Kidney (tissue), 13 donors: ENCODE measurements at regions not wholly inside any gene's neighbourhood (a gene's known extent, or its start where the extent isn't known, plus 50 kb on each side); places are given as distances from the start of the nearest gene placed in this dataset.

ENCODE experiments used
- DNase-seq, 5 donors: peaks; one replicate each; pipeline ENCODE4 v3.0.0-alpha.2; 2013 to 2020
- FAIRE-seq: peaks from 2 replicates; lab custom pipeline; 2012; peaks lifted over from hg19 to GRCh38; lab: Jason Lieb, UNC
- H3K27ac ChIP-seq, 2 donors: one replicate each; pipeline ENCODE4 v1.7.0; 2013; ENCODE audit warnings: low read depth in 2 of 2, low read length in 2 of 2, inconsistent platforms in 1 of 2
- H3K27me3 ChIP-seq: one replicate; pipeline ENCODE4 v1.7.1; 2013; ENCODE audit warnings: low read length, inconsistent platforms; ENCODE audit not compliant: control insufficient read depth, insufficient read depth
- H3K36me3 ChIP-seq, 3 donors: one replicate each; pipeline versions ENCODE4 v1.7.0 to v1.7.1; 2013; ENCODE audit warnings: low read length in 3 of 3, control low read depth in 1 of 3, inconsistent platforms in 1 of 3; ENCODE audit not compliant: insufficient read depth in 3 of 3, control insufficient read depth in 2 of 3
- H3K4me1 ChIP-seq, 3 donors: one replicate each; pipeline versions ENCODE4 v1.7.0 to v1.7.1; 2013; ENCODE audit warnings: low read length in 3 of 3, inconsistent platforms in 1 of 3, low read depth in 1 of 3; ENCODE audit not compliant: control insufficient read depth in 2 of 3, insufficient read depth in 2 of 3
- H3K4me3 ChIP-seq, 3 donors: one replicate each; pipeline versions ENCODE4 v1.7.0 to v1.8.1; 2013; ENCODE audit warnings: low read length in 3 of 3, control low read depth in 1 of 3, inconsistent platforms in 1 of 3
- H3K9ac ChIP-seq, 3 donors: one replicate each; pipeline versions ENCODE4 v1.7.0 to v1.7.1; 2013; ENCODE audit warnings: low read length in 3 of 3, control low read depth in 1 of 3, inconsistent platforms in 1 of 3
- H3K9me3 ChIP-seq, 3 donors: one replicate each; pipeline versions ENCODE4 v1.7.0 to v1.7.1; 2013; ENCODE audit warnings: low read length in 3 of 3, control low read depth in 1 of 3, inconsistent platforms in 1 of 3; ENCODE audit not compliant: control insufficient read depth in 2 of 3, insufficient read depth in 1 of 3
- intact Hi-C: fragments of 100-400 bp; cut with DNase I; formaldehyde crosslinking; loops from one replicate; pipeline ENCODE4 v1.11.1; 2022
- TF ChIP-seq, protein P1 (sequence below): IDR thresholded peaks from 3 replicates; pipeline ENCODE4 v1.5.1; 2012; ENCODE audit warnings: mild to moderate bottlenecking, moderate library complexity, borderline replicate concordance; ENCODE audit not compliant: insufficient read depth; ENCODE audit errors: extremely low read depth
- donor health status: control.
- donor health status: control.
- donor health status: control.
- donor health status: control.
- donor health status: control.
- donor health status: DM: yes; HTN: yes; CAD: no.
- donor health status: Normal renal cell carcinoma (clear cell type).

DNA sequence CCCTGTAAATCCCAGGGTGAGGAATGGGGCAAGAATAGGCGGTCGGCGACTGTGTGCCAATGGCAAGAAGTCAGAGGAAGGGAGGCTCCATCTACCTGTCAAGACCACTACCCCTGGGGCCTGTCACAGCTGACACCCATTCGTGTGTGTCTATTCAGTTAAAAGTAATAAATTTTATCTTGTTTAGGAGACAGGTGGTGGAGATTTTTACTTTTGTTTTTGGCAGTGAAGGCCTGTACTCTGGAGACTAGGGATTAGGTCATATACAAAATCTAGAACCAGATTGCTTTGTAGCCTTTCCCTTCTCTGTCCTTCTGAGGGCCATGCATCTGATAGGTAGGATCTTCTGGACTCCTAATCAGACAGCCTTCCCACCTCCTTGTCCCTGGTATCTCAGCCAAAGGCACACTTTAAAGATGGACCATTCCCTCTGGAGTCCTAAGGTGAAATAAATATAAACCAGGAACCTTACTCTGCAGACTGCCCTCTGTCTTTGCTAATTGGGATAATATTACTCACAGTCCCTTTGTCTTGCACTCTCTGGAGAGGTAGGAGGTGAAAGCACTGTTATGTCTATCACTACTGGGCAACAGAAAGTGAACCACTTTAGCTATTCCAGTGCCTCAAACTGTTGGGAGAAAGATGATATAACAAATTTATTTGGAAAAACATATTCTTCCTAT, 213.2 kb upstream of the ACTBL2 start:
- Histone ChIP-seq H3K27ac (no peak overlapping the region), H3K36me3 (no peaks in the 10 kb centered on the region), H3K9ac (no peak overlapping the region), H3K4me3 (no peak overlapping the region), H3K27me3 (no peaks in the 10 kb centered on the region), H3K9me3 (no peaks in the 10 kb centered on the region), H3K4me1 (no peaks in the 10 kb centered on the region)
- TF ChIP-seq, protein P1, sequence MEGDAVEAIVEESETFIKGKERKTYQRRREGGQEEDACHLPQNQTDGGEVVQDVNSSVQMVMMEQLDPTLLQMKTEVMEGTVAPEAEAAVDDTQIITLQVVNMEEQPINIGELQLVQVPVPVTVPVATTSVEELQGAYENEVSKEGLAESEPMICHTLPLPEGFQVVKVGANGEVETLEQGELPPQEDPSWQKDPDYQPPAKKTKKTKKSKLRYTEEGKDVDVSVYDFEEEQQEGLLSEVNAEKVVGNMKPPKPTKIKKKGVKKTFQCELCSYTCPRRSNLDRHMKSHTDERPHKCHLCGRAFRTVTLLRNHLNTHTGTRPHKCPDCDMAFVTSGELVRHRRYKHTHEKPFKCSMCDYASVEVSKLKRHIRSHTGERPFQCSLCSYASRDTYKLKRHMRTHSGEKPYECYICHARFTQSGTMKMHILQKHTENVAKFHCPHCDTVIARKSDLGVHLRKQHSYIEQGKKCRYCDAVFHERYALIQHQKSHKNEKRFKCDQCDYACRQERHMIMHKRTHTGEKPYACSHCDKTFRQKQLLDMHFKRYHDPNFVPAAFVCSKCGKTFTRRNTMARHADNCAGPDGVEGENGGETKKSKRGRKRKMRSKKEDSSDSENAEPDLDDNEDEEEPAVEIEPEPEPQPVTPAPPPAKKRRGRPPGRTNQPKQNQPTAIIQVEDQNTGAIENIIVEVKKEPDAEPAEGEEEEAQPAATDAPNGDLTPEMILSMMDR = no peak
- FAIRE-seq = no peak
- intact Hi-C loops = no loop called here
- no peak for DNase-seq

DNA sequence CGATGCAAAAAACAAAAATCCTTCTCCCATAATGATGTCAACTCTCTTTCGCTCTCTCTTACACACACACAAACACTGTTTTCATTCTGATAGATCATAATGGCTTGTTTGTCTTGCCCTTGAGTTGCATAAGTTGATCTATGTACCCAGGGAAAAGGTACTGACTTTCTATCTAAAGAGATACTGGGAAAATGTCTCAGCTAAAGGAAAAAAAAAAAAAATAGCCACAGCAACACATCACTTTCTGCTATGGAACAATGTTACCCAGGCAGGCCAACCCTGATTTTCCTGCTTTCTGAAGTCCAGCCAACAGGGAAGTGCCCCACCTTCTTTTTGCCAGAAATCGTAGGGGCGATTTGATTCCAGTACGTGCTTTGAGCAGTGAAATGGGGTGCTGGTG, 212.6 kb upstream of the ACTBL2 start:
- Histone ChIP-seq H3K9ac (no peak overlapping the region), H3K27me3 (no peaks in the 10 kb centered on the region), H3K36me3 (no peaks in the 10 kb centered on the region), H3K9me3 (no peaks in the 10 kb centered on the region), H3K4me1 (no peaks in the 10 kb centered on the region), H3K4me3 (no peak overlapping the region), H3K27ac (no peak overlapping the region)
- TF ChIP-seq, protein P1 = no peak
- DNase-seq (no peak), FAIRE-seq (no peak)
- intact Hi-C loops = no loop called here

DNA sequence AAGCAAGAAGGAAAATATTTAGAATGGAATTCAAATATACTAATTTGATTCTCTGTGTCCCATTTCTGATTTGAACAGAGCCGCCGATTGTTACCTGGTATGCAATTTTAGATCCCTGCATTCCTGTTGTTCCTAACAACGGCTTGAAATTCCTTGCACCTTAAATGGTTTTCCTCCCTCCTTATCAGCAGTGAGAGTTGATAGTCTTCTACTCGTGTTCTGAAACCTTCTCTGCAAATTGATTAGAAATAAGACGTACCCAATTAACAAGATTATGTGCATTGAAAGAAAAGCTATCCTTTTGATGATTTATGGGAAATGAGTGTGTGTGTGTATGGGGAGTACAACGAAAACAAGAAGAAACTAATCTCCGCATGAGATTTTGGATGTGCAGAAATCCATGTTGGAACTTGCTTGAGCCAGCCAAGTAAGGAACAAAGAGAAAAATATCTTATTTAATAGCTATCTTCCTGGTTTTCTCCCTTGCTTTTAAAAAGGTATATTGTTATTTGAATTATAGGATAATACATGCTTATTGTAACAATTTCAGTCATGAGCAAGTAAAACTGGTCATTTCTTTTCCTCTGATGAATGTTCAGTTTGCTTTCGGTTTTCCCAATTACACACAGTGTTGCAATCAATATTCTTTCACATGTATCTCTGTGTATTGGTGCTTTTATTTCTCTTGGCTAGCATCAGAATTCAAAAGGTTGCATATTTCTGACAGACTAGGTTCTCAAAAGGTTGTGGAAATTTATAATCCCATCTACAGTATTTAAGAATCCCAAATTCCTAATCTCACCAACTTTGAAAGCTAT, 211.1 kb upstream of the ACTBL2 start:
- no peak overlapping the region for H3K27ac ChIP-seq
- H3K4me1 ChIP-seq = no peaks in the 10 kb centered on the region
- no peak overlapping the region for H3K4me3 ChIP-seq
- H3K9ac ChIP-seq = no peak overlapping the region
- DNase-seq = no peak
- no peaks in the 10 kb centered on the region for H3K9me3 ChIP-seq
- TF ChIP-seq, protein P1 = no peak
- FAIRE-seq = no peak
- no peaks in the 10 kb centered on the region for H3K27me3 ChIP-seq
- H3K36me3 ChIP-seq = no peaks in the 10 kb centered on the region
- intact Hi-C loops = no loop called here
